Islet precursor cell (in vitro differentiated cells): ENCODE measurements at regions not wholly inside any gene's neighbourhood (a gene's known extent, or its start where the extent isn't known, plus 50 kb on each side); places are given as distances from the start of the nearest gene placed in this dataset.

Experiments
- DNase-seq: peaks from one replicate; pipeline ENCODE4 v3.0.0-alpha.2; 2018

GRCh38 chr13:110773480-110773879, 60.0 kb downstream of the ING1 start:
- no peak for DNase-seq

DNA sequence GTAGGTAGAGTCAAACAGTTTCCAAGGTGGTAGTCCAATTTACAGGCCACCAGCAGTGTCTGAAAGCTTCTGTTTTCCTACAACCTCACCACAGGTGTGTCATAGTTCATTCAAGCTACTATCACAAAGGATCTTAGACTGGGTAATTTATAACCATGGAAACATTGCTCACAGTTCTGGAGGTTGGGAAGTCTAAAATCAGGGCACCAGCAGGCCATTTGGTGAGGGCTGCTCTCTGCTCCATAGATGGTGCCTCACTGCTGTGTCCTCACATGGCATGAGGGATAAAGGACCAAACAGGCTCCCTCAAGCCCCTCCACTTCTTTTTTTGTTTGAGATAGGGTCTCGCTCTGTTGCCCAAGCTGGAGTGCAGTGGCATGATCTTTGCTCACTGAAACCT, 60.6 kb downstream of the ING1 start:
- no peak for DNase-seq

DNA sequence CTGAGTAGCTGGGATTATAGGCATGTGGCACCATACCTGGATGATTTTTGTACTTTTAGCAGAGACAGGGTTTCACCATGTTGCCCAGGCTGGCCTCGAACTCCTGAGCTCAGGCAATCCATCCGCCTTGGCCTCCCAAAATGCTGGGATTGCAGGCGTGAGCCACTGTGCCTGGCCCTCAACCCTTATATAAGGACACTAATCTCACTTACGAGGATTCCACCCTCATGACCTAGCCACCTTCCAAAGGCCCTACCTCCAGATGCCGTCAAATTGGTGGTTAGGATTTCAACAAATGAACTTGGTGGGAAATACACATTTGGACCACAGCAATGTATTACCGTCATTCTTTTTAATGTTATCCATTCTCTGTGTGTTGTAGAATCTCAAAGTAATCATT, 61.0 kb downstream of the ING1 start:
- no peak for DNase-seq

DNA sequence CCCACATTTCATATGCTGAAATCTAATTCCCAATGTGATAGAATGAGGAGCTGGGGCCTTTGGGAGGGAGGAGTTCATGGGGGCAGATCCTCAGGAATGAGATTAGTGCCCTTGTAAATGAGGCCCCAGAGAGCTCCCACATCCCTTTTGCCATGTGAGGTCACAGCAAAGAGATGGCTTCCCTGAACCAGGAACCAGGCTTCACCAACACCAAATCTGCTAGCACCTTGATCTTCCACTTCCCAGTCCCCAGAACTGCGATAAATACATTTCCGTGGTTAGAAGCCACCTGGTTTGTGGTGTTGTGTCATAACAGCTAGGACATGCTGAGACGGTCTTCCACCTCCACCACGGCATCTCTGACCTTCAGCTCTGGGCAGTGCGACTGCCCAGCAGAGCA, 62.1 kb downstream of the ING1 start:
- DNase-seq = no peak

DNA sequence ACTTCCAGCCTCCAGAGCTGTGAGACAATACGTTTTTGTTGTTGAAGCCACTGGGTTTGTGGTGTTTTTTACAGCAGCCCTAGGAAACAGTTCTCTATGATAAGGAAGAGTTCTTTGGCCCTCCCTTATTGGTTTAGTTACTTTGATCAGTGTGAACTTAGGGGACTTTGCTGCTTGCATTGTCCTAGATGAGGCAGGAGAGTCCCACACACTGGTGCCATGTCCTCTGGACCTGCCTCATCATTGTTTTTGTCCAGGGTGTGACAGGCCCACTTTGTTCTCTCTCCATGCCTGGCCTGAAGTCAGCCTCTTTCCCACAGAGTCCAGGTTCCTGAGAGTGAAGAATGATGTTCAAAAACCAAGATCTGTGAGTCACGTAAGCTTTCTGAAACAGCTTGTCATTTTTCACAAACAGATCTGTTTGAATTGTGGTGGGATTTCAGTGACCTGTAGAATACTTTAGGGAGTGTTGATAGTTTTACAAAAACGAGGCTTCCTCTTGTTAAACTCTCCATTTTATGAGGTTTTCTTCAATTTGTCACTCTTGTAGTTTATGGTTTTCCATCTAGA, 63.8 kb downstream of the ING1 start:
- DNase-seq = no peak

DNA sequence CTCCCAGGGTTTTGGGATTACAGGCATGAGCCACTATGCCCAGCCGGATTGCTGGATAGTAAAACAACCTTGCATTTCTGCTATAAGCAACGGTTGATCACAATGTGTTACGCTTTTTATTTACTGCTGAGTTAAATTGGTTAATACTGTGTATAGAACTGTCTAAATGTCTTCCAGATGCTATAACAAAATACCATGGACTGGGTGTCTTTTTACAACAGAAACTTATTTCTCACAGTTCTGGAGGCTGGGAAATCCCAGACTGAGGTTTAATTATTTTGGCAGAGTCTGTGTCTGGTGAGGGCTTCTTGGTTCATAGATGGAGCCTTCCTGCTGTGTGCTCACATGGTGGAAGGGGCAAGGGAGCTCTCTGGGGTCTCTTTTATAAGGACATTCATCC, 65.5 kb downstream of the ING1 start:
- DNase-seq = no peak

DNA sequence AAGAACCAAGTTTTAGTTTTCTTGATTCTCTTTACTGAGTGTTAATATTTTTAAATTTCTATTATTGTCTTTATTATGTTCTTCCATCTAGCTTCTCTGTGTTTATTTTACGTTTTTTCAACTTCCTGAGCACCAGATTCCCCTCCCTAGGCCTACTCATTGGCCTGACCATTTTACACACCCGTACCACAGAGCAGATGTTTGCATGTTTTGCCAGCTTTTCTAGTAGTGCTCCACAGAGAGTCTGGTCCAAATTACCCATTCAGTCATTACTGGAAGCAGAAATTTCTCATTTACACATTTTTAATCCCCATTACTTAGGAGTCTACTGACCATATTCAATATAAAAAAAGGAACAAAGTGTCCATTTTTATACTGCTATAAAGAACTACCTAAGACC, 66.9 kb downstream of the ING1 start:
- DNase-seq = no peak

DNA sequence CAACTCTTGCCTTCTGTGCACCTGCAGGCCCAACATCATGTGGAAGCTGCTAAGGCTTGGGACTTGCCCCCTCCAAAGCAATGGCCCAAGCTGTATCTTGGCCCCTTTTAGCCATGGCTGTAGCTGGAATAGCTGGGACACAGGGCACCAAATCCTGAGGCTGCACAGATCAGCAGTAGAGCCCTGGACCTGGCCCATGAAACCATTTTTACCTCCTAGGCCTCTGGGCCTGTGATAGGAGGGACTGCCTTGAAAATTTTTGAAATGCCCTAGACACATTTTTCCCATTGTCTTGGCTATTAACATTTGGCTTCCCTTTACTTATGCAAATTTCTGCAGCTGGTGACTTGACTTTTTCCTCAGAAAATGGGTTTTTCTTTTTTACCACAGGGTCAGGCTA, 68.7 kb downstream of the ING1 start:
- DNase-seq = no peak

DNA sequence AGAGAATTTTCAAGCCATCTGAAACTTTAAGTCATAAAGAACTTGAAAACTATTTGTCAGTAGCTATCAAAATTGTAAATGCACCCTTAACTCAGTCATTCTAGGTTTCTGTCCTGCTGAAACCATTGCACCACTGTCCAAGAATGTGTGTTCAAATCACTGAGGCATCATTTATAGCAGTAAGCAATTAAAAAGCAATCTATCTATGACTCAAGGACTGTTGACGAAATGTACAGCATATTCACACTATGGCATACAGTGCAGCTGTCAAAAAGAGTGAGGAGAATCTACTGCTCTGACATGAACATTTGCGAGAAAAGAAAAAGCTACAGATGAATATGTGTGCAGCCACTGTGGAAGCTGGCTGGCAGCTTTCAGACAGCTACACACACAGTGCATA, 71.2 kb downstream of the ING1 start:
- no peak for DNase-seq

- DNase-seq = no peak
Observed at GRCh38 chr13:110788778-110789177, 75.3 kb downstream of the ING1 start.

DNA sequence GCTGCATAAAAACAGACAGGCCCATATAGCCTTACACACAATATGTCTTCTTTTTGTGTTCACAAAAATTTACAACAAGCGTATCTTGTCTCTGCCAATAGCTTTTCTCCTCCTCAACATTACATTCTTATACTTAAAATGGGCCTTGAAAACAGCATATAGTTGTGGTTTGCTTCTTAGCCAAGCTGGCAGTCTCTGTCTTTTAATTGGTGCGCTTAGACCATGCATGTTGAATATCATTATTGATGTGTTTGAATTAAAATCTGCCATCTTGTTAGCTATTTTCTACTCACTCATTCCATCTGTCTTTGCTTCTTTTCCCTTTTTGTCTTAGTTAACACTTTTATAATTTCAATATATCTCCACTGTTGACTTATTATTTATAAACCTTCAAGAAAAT, 76.4 kb downstream of the ING1 start:
- no peak for DNase-seq

DNA sequence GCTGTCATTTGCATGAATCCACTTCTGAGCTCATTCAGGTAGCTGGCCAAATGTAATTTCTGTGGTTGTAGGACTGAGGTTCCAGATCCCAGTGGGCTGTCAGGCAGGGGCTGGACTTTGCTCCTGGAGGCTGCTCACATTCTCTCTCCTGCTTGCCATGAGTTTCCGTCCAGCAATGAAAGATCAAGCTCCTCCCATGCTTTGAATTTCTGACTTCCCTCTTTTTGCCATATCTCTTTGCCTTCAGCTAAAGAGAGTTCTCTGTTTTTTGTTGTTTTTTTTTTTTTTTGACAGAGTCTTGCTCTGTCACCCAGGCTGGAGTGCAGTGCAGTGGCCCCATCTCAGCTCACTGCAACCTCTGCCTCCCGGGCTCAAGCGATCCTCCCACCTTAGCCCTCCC, 76.9 kb downstream of the ING1 start:
- DNase-seq = no peak

- no peak for DNase-seq
Observed at GRCh38 chr13:110794209-110794608, 80.7 kb downstream of the ING1 start.

DNA sequence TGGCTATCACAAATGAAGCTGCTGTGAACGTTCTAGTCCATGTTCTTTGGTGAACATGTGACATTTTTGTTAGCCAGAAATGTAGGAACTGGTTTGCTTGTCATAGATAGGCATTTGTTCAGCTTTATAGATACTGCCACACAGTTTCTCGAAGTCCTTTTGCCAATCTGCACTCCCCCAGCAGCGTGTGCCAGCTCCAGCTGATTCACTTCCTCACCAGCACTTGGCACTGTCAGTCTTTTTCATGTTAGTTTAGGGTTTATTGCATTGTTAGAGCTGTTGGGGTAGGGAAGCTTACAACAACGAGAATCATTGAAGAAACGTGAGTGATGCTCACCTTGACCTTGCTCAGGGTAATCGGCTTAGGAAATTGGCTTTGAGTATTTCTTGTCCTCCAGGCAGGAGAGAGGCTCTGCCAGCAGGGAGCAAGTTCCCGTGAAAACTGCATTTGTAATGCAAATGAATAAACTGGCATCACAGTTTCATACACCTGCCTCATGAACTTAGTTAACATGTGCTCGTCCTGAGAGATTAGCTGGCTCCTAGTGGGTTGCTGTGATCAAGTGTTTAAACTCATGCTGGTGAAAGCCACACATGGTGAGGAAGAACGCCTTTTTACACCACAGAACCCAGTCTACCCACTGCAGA, 83.9 kb downstream of the ING1 start:
- DNase-seq = no peak

DNA sequence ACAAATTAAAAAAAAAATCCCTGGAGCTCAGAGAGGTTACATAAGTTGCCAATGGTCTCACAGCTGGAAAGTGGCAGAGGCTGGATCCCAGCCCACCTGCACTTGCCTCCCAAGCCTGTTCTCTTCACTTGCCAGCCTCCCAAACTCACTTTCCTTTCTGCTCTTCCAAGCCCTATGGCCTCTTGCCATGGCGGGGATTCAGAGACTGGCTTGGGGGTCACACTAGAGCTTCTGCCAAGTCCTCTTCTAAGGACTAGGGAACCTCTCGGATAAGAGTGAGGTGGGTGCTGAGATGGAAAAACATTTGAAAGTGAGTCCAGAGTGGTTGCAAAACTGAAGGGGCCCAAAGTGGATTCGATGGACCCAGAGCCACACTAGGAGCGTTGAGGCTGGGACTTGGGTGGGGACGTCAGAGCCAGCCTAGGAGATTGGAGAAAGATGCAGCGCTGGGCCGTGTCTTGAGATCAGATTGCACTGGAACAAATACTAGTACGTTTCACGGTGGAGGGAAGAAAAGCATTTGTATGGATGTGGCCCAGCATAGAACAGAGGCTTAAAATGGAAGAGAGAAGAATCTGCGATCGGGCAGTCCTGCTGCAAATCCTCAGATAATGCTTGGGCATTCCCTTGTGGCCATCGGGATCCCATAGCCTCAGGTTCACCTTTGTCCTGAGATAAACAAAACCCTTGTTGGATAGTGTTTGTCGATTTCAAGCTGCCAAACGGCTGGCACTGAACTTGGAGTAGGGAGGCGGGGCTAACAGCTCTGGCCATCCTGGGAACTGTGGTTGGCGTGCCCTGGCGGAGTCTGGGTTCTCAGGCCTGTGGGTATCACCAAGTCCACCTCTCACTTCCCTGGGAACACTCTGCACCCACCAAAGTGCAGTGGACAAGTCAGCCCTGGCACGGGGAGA, 84.8 kb downstream of the ING1 start:
- no peak for DNase-seq

GRCh38 chr13:110799246-110800236, 86.0 kb downstream of the ING1 start:
- no peak for DNase-seq

DNA sequence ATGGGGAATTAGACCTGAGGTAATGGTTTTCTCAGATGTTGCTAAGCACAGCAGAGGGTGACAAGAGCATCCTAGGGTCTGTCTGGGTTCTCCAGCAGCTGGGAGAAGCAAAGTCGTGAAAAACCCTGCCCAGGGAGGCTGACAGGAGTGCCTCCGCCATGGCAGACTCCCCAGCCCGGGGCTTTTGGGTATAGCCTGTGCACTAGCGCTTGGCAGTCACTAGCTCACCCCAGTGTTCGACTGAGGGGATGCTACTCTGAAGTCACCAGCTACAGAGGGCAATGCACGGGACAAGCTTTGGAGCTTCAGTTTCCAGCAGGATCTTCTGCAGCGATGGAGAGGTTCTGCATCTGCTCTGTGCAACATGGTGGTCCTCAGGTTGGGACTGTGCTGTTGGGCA, 87.5 kb downstream of the ING1 start:
- DNase-seq = no peak

GRCh38 chr13:110802260-110802659, 88.8 kb downstream of the ING1 start:
- no peak for DNase-seq

GRCh38 chr13:110806636-110807035, 93.1 kb downstream of the ING1 start:
- no peak for DNase-seq

DNA sequence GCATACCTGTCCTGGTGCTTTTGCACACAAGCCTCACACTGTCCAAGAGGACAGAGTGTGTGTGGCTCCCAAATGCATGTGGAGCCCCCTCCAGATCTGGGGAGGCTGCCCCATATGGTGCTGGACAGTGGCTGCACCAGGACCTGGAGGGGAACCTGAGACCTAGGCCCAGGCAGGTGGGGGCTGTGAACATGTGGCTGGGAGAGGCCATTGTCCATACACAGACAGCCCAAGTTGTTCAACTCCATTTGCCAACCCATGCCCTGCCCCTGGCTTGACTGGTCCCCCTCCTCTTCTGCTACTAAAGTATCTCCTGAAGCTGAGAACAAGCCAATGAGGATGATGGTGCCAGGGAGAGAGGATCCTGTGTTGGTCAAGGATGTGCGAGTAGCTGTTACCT, 94.0 kb downstream of the ING1 start:
- DNase-seq = no peak

DNA sequence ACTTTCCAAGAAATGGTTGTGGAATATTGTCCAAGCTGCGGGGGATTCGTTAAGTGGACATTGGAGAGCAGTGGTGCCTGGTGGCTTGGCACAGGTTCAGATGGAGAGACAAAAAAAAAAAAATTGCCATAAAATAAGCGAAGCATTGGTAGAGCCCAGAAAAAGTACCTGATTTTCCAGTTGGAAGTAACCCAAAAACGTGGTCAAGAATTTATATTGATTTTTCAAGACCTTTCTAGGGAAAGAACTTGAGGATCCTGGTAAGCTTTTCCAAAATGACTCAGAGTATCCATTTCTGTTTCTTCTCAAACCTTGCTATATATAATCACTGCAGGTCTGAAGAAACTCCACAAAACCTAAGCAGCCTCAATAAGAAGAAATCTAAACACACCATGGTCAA, 94.6 kb downstream of the ING1 start:
- DNase-seq = no peak

- no peak for DNase-seq
Observed at GRCh38 chr13:110809871-110810486, 96.5 kb downstream of the ING1 start.
